Mucosa of rectum (tissue), 2 donors: ENCODE measurements at regions not wholly inside any gene's neighbourhood (a gene's known extent, or its start where the extent isn't known, plus 50 kb on each side); places are given as distances from the start of the nearest gene placed in this dataset.

Experiments used
- H3K27ac ChIP-seq, 2 donors: one replicate each; pipeline ENCODE4 v1.7.0; 2013; ENCODE audit warnings: inconsistent platforms in 2 of 2, low read depth in 2 of 2, low read length in 2 of 2
- H3K27me3 ChIP-seq, 2 donors: one replicate each; pipeline ENCODE4 v1.7.0; 2013; ENCODE audit warnings: low read length in 2 of 2; ENCODE audit not compliant: control insufficient read depth in 2 of 2, insufficient read depth in 2 of 2
- H3K36me3 ChIP-seq, 2 donors: one replicate each; pipeline ENCODE4 v1.7.0; 2013; ENCODE audit warnings: low read length in 2 of 2; ENCODE audit not compliant: control insufficient read depth in 2 of 2, insufficient read depth in 2 of 2
- H3K4me1 ChIP-seq, 2 donors: one replicate each; pipeline ENCODE4 v1.7.0; 2013; ENCODE audit warnings: low read length in 2 of 2, mild to moderate bottlenecking in 1 of 2; ENCODE audit not compliant: control insufficient read depth in 2 of 2, insufficient read depth in 2 of 2
- H3K4me3 ChIP-seq, 2 donors: one replicate each; pipeline ENCODE4 v1.7.0; 2013; ENCODE audit warnings: low read length in 2 of 2
- H3K9ac ChIP-seq, 2 donors: one replicate each; pipeline ENCODE4 v1.7.0; 2013; ENCODE audit warnings: low read length in 2 of 2, low read depth in 1 of 2, mild to moderate bottlenecking in 1 of 2
- H3K9me3 ChIP-seq, 2 donors: one replicate each; pipeline ENCODE4 v1.7.0; 2013; ENCODE audit warnings: low read length in 2 of 2; ENCODE audit not compliant: control insufficient read depth in 2 of 2
- donor health status: healthy.
- donor health status: Normal muscosa, but diverticular disease.

DNA sequence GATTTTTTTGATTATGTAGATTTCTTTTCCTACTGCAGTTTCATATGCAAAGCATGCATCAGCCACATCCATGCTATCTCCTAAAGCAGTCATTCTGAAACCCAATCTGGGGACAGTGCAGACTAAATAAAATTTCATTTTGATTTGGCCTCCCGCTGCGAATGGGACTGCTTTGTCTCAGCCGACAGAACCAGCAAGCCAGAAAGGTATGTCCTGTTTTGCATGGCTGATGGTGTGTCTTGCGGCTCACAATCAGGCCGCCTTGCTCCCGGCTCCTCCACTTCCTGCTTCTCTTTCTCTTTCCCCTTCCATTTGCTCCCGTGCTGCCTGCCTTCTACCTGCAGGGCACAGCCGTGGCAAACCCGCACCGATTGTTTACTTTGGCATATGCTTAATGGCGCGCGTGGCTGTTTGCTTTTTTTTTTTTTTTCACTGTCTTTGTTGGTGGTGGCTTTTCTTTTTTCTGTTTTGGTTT, 419.6 kb upstream of the POU3F3 start:
- H3K4me3 ChIP-seq = peak overlapping the region; percentile 53 to 56

DNA sequence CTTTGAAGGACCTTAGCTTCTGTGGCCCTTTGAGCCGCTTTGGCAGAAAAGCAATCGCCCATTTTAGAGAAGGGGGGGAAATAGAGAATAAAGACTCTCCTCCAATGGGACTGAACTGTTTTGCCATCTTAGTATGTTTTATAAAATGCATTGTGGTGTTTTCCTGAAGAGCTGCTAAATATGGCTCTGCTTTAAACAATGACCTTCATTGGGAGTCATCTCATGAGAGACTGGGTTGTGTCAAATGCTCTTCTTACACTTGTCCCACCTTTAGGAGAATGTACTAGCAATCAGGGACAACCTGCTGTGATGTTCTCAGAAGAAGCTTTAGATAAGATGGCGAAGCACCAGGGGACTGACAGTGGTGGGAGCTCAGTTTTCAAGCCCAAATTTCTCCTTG, 418.9 kb upstream of the POU3F3 start:
- peak overlapping the region in 1 of 2 donors; percentile 53 for H3K4me3 ChIP-seq
- H3K27ac ChIP-seq = no peak overlapping the region
- no peaks in the 10 kb centered on the region for H3K9me3 ChIP-seq
- no peaks in the 10 kb centered on the region for H3K4me1 ChIP-seq
- H3K27me3 ChIP-seq = no peaks in the 10 kb centered on the region
- H3K9ac ChIP-seq = no peak overlapping the region
- H3K36me3 ChIP-seq = no peaks in the 10 kb centered on the region

More for the DNA sequence above, 419.6 kb upstream of the POU3F3 start:
- Histone ChIP-seq H3K9ac (no peak overlapping the region), H3K27ac (no peak overlapping the region), H3K27me3 (no peaks in the 10 kb centered on the region), H3K4me1 (no peaks in the 10 kb centered on the region), H3K36me3 (no peaks in the 10 kb centered on the region), H3K9me3 (no peaks in the 10 kb centered on the region)

DNA sequence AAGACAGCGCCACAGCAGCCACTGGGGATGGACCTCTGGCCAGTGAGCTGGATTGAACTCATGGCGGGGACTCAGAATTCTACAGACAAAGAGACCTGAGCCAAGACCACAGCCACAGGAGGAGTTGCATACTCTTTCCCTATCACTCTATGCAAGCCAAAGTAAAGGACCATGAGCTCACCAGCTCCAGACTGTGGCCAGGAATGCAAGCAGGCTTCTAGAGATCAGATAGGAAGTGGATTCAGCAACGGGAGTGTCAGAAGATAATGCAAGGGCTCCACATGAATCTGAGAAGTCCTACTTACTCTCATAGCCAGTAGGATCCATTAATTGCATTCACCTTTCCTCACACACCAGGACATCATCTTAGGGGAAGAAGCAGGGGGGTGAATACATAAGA, 415.4 kb upstream of the POU3F3 start:
- H3K9ac ChIP-seq = no peak overlapping the region
- no peaks in the 10 kb centered on the region for H3K9me3 ChIP-seq
- H3K27me3 ChIP-seq = no peaks in the 10 kb centered on the region
- H3K36me3 ChIP-seq = no peaks in the 10 kb centered on the region
- no peak overlapping the region for H3K4me3 ChIP-seq
- no peaks in the 10 kb centered on the region for H3K4me1 ChIP-seq
- no peak overlapping the region for H3K27ac ChIP-seq

DNA sequence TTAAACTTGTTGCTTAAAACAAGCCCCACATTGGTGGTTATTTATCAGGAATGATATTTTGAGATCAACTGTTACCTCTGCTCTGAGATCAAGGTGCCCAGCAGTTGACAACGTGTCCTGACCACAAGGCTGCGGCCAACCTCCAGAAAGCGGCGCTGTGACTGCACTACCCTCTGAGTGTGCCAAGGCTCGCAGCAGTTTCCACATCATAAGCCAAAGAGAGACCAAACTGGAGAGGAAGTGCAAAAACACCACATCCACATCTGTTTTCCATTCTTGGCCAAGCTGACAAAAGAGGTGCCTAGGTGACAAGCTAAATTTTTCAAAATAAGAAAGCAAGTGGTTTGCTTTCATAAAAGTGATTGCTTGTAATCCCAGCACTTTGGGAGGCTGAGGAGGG, 410.8 kb upstream of the POU3F3 start:
- H3K36me3 ChIP-seq = no peaks in the 10 kb centered on the region
- no peaks in the 10 kb centered on the region for H3K4me1 ChIP-seq
- H3K27ac ChIP-seq = no peak overlapping the region
- no peaks in the 10 kb centered on the region for H3K27me3 ChIP-seq
- H3K4me3 ChIP-seq = no peak overlapping the region
- no peaks in the 10 kb centered on the region for H3K9me3 ChIP-seq
- H3K9ac ChIP-seq = no peak overlapping the region

DNA sequence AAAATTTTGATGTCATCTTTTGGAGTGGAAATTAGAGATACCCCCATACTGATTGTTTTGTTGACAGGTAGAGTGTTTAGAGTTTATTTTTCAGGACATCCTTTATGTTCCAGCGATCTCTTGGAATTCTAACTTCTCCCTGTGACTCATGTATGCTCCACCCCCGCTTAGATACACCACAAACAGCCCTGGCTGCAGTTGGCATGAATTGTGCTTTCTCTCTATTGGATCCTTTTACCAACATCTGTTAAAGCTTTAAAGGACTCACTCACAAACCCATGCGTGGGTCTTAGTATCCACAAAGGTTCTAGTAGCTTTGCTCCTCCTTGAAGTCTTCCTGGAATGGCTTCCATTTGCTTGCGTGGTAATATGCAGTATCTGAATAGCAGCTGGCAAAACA, 409.5 kb upstream of the POU3F3 start:
- no peak overlapping the region for H3K4me3 ChIP-seq
- H3K27ac ChIP-seq = no peak overlapping the region
- no peaks in the 10 kb centered on the region for H3K36me3 ChIP-seq
- H3K9me3 ChIP-seq = no peaks in the 10 kb centered on the region
- no peaks in the 10 kb centered on the region for H3K4me1 ChIP-seq
- no peak overlapping the region for H3K9ac ChIP-seq
- no peaks in the 10 kb centered on the region for H3K27me3 ChIP-seq

DNA sequence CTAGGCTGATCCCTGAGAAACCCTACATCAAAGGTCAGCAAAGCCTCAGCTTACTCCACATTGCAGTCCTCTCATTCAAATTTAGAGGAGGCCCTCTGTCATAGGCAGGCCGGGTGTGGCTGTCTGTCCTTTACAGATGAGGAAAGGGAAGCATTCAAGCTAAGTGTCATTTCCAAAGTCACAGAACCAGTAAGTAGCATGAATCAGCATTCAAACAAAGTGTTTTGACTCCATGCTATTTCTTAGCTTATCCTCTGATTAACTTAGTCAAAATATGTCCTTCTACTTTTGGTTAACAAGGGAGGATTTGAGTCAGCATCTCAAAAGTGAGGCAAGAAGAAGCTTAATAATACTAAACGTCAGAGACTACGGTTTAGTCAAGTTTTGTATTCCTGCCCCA, 409.0 kb upstream of the POU3F3 start:
- H3K27ac ChIP-seq = no peak overlapping the region
- no peak overlapping the region for H3K4me3 ChIP-seq
- H3K9me3 ChIP-seq = no peaks in the 10 kb centered on the region
- no peak overlapping the region for H3K9ac ChIP-seq
- H3K27me3 ChIP-seq = no peaks in the 10 kb centered on the region
- no peaks in the 10 kb centered on the region for H3K36me3 ChIP-seq
- H3K4me1 ChIP-seq = no peaks in the 10 kb centered on the region

DNA sequence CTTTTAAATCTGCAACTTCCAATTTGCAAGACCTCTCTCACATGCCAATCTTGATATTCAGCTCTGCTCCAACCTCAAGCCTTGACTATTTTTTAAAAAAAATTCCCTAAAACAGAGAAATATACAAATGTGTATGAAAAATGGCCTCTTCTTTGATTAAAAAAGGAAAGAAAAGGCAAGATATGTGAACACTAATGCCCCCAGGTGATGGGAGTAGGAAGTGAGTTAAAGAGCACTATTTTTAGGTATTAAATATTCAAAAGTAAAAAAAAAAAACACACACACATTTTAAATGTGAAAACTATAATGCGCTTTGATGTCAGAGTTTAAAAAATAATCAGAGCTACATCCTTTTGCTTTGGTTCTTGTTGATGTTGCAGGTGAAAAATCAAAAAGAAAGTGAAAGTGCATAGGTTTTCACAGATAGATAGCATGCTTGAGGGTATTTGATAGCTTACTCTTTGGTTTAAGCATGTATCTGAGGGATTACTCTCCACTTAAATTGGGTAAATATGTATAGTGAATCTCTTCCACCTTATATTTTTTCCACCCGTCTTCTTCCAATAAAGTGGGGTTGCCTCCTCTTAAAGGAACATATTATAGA, 406.0 kb upstream of the POU3F3 start:
- H3K27me3 ChIP-seq = no peaks in the 10 kb centered on the region
- no peaks in the 10 kb centered on the region for H3K4me1 ChIP-seq
- H3K4me3 ChIP-seq = no peak overlapping the region
- no peak overlapping the region for H3K27ac ChIP-seq
- H3K9me3 ChIP-seq = no peaks in the 10 kb centered on the region
- no peaks in the 10 kb centered on the region for H3K36me3 ChIP-seq
- no peak overlapping the region for H3K9ac ChIP-seq

DNA sequence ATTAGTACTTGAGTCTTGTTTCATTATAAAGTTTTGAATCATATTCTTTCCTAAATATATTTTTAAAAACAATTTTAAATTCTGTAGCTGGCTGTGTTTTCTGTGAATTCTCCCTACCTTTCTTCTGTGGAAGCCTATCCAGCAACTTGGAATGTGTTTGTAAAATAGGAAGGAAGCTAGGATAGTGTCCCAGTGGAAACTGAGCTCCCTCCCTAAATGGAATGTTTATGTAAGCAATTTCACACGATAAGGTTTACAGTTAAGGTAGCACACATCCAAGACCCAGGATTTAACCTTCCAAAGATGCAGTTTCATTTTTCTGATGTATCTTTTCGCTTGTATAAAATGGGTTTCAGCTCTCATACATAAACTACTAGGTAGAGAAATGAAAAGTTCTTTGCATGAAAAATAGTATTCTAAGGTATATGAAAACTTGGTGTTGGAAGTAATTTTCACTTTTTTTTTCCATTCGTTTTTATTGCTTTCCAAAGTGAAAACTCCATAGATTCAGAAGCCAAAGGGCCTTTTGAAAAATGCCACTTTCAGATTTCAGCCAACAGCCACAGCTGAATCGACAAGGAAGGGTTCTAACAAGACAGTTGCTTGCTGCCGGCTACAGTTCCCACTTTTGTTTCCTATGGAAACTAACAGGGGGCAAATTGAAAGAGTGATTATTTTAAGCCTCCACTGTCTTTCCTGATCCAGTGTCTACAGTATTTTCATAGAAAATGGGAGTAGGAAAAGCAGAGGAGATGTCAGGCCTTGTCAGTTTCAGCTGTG, 405.1 kb upstream of the POU3F3 start:
- Histone ChIP-seq H3K9me3 (no peaks in the 10 kb centered on the region), H3K36me3 (no peaks in the 10 kb centered on the region), H3K27me3 (no peaks in the 10 kb centered on the region), H3K4me3 (no peak overlapping the region), H3K4me1 (no peaks in the 10 kb centered on the region), H3K27ac (no peak overlapping the region), H3K9ac (no peak overlapping the region)

DNA sequence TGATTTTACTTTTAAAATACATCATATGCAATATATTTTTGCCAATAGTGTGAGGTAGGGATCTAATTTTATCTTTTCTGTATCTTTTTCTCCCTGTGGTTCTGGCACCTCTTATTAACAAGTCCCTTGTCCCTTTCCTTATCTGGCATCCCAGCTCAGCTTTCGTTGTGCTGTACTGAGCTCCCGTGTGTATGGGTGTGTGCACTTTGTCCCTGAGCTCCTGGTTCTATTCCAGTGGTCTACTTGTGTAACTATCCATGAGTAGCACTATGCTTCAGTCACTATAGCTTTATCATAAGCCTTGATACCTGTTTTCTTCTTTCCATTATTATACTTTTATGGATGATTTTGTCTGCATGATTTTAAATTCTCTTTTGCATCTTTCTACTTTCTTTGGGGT, 401.4 kb upstream of the POU3F3 start:
- Histone ChIP-seq H3K9ac (no peak overlapping the region), H3K4me3 (no peak overlapping the region), H3K27me3 (no peaks in the 10 kb centered on the region), H3K9me3 (no peaks in the 10 kb centered on the region), H3K4me1 (no peaks in the 10 kb centered on the region), H3K36me3 (no peaks in the 10 kb centered on the region), H3K27ac (no peak overlapping the region)

DNA sequence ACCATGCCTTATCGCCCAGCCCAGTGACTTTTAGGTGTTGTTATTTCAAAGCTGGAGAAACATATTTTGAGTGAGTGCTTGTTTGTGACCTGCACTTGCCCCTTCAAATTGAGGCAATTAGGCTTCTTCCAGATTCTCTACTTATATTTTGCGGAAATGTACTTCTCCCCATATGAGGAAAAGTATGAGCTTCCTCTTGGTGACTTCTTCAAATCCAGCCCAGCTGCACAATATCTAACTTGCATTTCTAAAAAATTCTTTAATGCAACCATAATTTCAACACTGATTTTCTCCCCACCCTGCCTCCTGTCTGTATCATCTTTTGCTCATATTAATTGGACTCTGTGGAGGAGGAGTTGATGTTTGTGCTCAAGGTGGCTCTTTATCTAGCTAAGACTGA, 391.2 kb upstream of the POU3F3 start:
- no peaks in the 10 kb centered on the region for H3K36me3 ChIP-seq
- no peak overlapping the region for H3K9ac ChIP-seq
- no peaks in the 10 kb centered on the region for H3K9me3 ChIP-seq
- H3K27me3 ChIP-seq = no peaks in the 10 kb centered on the region
- H3K27ac ChIP-seq = no peak overlapping the region
- H3K4me1 ChIP-seq = no peaks in the 10 kb centered on the region
- no peak overlapping the region for H3K4me3 ChIP-seq
